ENCODE measurements at regions not wholly inside any gene's neighbourhood (a gene's known extent, or its start where the extent isn't known, plus 50 kb on each side); places are given as distances from the start of the nearest gene placed in this dataset.

DNA sequence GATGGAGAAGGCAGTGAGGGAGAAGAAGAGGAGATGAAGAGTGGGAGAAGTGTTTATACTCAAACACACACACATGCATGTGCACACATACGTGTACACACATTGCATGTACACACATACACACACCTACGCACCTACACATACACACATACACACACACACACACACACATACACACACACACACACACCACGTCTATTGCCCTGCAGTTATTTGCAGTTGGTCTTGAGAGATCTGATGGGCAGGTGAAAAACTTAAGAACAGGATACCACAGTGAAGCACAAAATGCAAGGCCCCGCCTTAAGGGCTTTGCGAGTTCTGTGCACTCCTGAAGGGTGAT is 190.2 kb downstream of the MYCN start (continued):
- TF ChIP-seq, protein P1, sequence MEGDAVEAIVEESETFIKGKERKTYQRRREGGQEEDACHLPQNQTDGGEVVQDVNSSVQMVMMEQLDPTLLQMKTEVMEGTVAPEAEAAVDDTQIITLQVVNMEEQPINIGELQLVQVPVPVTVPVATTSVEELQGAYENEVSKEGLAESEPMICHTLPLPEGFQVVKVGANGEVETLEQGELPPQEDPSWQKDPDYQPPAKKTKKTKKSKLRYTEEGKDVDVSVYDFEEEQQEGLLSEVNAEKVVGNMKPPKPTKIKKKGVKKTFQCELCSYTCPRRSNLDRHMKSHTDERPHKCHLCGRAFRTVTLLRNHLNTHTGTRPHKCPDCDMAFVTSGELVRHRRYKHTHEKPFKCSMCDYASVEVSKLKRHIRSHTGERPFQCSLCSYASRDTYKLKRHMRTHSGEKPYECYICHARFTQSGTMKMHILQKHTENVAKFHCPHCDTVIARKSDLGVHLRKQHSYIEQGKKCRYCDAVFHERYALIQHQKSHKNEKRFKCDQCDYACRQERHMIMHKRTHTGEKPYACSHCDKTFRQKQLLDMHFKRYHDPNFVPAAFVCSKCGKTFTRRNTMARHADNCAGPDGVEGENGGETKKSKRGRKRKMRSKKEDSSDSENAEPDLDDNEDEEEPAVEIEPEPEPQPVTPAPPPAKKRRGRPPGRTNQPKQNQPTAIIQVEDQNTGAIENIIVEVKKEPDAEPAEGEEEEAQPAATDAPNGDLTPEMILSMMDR (IDR thresholded peaks at IDR 0.05): no peak
- no peak for TF ChIP-seq MEF2A (IDR thresholded peaks at IDR 0.05; ENCODE audit: borderline replicate concordance, low read depth)
- TF ChIP-seq TEAD4 (IDR thresholded peaks at IDR 0.05; ENCODE audit: borderline replicate concordance, insufficient read depth): no peak

DNA sequence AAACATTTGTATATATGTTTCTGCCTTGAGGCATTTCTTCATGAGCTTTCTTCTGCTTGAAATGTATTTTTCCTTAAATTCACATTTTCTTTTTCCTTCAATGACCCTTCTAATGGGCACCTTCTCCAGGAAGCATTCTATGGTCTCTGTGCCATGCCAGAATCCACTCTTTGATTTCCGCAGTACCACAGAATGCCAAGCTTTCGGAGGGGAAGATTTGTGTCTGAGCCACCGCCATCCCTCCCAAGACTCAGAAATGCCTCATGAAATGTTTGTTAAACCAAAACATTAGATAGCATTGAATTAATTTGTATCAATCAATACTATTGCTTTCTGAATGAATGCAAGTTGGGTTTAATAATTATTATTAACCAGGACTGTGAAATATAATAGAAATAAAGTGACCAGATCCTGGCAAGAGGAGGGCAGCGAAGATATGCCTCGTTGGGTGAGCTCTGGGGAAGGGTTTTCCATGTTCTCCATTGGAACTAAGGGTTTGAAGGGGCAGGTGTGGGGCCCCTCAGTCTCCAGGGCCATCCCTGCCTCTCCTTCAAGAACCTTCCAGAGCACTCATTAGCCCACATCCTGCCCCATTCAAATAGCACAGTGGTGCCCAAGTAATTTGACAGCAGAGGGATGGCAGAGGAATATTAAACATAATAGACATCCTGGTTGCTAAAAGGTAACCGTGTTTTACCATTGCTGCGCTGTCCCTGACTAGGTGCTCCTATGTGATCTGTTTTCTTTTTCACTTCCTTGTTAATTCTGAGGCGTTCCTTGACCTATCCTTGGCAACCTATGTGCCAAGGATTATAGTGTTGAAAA is 189.6 kb downstream of the MYCN start:
- DNase-seq: no peak
- H3K4me1 ChIP-seq (ENCODE audit: control insufficient read depth in 1 of 2, insufficient read depth in 2 of 2, low read depth in 1 of 2, low read length in 1 of 2): peaks cover 0 to 7% of the 10 kb centered on the region in 2 experiments; a peak in 1 of 4 replicates
- H3K4me3 ChIP-seq (ENCODE audit: low read depth in 2 of 2, low read length in 1 of 2): no peak overlapping the region
- no peak overlapping the region for H3K27ac ChIP-seq (ENCODE audit: low read depth in 2 of 2, low read length in 1 of 2)
- no peak overlapping the region for H2AFZ ChIP-seq (ENCODE audit: low read depth)
- H3K79me2 ChIP-seq (ENCODE audit: insufficient read depth): no peaks in the 10 kb centered on the region
- no peaks in the 10 kb centered on the region for H3F3A ChIP-seq (replicated peaks; ENCODE audit: insufficient read depth)
- no peaks in the 10 kb centered on the region for H3K9me2 ChIP-seq
- H3K27me3 ChIP-seq (ENCODE audit: insufficient read depth): no peaks in the 10 kb centered on the region
- ChIA-PET POLR2A (no interaction called here), CTCF (interaction anchor here (1.9 kb wide), 1 partner anchor 10 kb away, joined by 5 read pairs; no protein-coding TSS in a partner anchor)
- no peaks in the 10 kb centered on the region for H4K20me1 ChIP-seq (ENCODE audit: insufficient read depth)
- no peak overlapping the region for H3K4me2 ChIP-seq
- H3K9me3 ChIP-seq: no peaks in the 10 kb centered on the region
- TF ChIP-seq CHD2 (IDR thresholded peaks at IDR 0.05; ENCODE audit: low read length, partially characterized antibody): no peak
- H3K9ac ChIP-seq: no peak overlapping the region
- WGBS (ENCODE audit: low lambda C conversion rate): 30% methylated on average over 8 of the region's 8 CpGs
- H3K36me3 ChIP-seq (replicated peaks in 1 of 2; ENCODE audit: control insufficient read depth in 1 of 2, insufficient read depth in 2 of 2, low read length in 1 of 2): no peaks in the 10 kb centered on the region

DNA sequence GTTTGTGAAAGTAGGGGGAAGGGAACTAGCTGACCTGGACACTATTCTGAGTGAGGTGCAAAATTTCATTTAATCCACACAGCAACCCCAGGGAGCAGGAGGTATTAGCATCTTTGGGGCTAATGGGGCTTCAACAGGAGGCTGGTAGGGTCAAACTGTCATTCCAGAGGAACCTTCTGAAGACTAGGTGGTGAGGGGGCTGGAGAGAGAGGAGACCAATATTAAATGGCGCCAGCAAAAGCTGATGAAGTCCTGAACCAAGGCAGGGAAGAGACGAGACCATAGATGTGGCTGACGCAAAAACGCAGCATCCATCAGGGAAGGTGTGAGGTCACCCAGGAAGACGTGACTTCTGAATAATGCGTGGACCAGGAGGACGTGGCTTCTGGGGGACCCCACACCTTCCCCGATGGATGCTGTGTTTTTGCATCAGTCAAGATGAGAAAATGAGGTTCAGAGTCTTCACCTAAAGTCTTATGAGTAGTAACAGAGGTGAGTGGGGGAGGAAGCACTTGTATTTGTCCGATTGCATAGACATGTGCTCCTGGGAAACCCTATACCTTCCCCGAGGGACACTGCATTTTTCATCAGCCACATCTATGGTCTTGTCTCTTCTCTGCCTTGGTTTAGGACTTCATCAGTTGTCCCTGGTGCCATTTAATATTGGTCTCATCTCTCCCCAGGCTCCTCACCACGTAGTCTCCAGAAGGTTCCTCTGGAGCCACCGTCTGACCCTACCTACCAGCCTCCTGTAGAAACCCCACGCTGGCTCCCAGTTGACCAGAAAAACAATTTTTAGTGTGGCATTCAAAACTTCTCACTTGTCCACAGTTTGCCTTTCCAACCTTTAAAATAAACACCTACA is 188.6 kb downstream of the MYCN start:
- DNase-seq: no peak
- H3K4me2 ChIP-seq: no peak overlapping the region
- no peak overlapping the region for H2AFZ ChIP-seq (ENCODE audit: low read depth)
- CTCF ChIA-PET: interaction anchor here (1.9 kb wide), 1 partner anchor 11 kb away, joined by 5 read pairs; no protein-coding TSS in a partner anchor
- no peaks in the 10 kb centered on the region for H3K36me3 ChIP-seq (replicated peaks in 1 of 2; ENCODE audit: control insufficient read depth in 1 of 2, insufficient read depth in 2 of 2, low read length in 1 of 2)
- H3K4me1 ChIP-seq (ENCODE audit: control insufficient read depth in 1 of 2, insufficient read depth in 2 of 2, low read depth in 1 of 2, low read length in 1 of 2): peaks cover 0 to 11% of the 10 kb centered on the region in 2 experiments; a peak in 1 of 4 replicates
- H4K20me1 ChIP-seq (ENCODE audit: insufficient read depth): no peaks in the 10 kb centered on the region
- no peak overlapping the region for H3K27ac ChIP-seq (ENCODE audit: low read depth in 2 of 2, low read length in 1 of 2)
- no peaks in the 10 kb centered on the region for H3K9me2 ChIP-seq
- no peak overlapping the region for H3K9ac ChIP-seq
- H3K4me3 ChIP-seq (ENCODE audit: low read depth in 2 of 2, low read length in 1 of 2): no peak overlapping the region
- H3K9me3 ChIP-seq: no peaks in the 10 kb centered on the region
- POLR2A ChIA-PET: no interaction called here
- no peaks in the 10 kb centered on the region for H3K79me2 ChIP-seq (ENCODE audit: insufficient read depth)
- no peaks in the 10 kb centered on the region for H3K27me3 ChIP-seq (ENCODE audit: insufficient read depth)
- H3F3A ChIP-seq (replicated peaks; ENCODE audit: insufficient read depth): no peaks in the 10 kb centered on the region
- 27% methylated on average over 11 of the region's 13 CpGs for WGBS (ENCODE audit: low lambda C conversion rate)
- TF ChIP-seq JUND (IDR thresholded peaks at IDR 0.05): no peak
- TF ChIP-seq RCOR1 (IDR thresholded peaks at IDR 0.05; ENCODE audit: low read length): no peak
- TF ChIP-seq MXI1 (IDR thresholded peaks at IDR 0.05; ENCODE audit: low read depth, low read length): no peak
- no peak for TF ChIP-seq MEF2A (IDR thresholded peaks at IDR 0.05; ENCODE audit: borderline replicate concordance, low read depth)
- TF ChIP-seq SIN3A (IDR thresholded peaks at IDR 0.05; ENCODE audit: borderline replicate concordance, low read depth, low read length): no peak
- no peak for TF ChIP-seq RAD21 (IDR thresholded peaks at IDR 0.05; ENCODE audit: low read length)
- no peak for TF ChIP-seq EP300 (IDR thresholded peaks at IDR 0.05; ENCODE audit: borderline replicate concordance in 1 of 2, low read depth in 1 of 2, low read length in 1 of 2)
- TF ChIP-seq, protein P2, sequence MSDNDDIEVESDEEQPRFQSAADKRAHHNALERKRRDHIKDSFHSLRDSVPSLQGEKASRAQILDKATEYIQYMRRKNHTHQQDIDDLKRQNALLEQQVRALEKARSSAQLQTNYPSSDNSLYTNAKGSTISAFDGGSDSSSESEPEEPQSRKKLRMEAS (IDR thresholded peaks at IDR 0.05; ENCODE audit: low read depth): no peak
- TF ChIP-seq ELF1 (IDR thresholded peaks at IDR 0.05): no peak
- TF ChIP-seq FOXM1 (IDR thresholded peaks at IDR 0.05; ENCODE audit: low read depth): no peak
- no peak for TF ChIP-seq TAF1 (IDR thresholded peaks at IDR 0.05; ENCODE audit: borderline replicate concordance, low read depth, low read length)
- TF ChIP-seq, protein P3, sequence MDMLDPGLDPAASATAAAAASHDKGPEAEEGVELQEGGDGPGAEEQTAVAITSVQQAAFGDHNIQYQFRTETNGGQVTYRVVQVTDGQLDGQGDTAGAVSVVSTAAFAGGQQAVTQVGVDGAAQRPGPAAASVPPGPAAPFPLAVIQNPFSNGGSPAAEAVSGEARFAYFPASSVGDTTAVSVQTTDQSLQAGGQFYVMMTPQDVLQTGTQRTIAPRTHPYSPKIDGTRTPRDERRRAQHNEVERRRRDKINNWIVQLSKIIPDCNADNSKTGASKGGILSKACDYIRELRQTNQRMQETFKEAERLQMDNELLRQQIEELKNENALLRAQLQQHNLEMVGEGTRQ (IDR thresholded peaks at IDR 0.05; ENCODE audit: borderline replicate concordance, low read depth, low read length): no peak
- TF ChIP-seq, protein P4, sequence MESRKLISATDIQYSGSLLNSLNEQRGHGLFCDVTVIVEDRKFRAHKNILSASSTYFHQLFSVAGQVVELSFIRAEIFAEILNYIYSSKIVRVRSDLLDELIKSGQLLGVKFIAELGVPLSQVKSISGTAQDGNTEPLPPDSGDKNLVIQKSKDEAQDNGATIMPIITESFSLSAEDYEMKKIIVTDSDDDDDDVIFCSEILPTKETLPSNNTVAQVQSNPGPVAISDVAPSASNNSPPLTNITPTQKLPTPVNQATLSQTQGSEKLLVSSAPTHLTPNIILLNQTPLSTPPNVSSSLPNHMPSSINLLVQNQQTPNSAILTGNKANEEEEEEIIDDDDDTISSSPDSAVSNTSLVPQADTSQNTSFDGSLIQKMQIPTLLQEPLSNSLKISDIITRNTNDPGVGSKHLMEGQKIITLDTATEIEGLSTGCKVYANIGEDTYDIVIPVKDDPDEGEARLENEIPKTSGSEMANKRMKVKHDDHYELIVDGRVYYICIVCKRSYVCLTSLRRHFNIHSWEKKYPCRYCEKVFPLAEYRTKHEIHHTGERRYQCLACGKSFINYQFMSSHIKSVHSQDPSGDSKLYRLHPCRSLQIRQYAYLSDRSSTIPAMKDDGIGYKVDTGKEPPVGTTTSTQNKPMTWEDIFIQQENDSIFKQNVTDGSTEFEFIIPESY (IDR thresholded peaks at IDR 0.05; ENCODE audit: borderline replicate concordance, low read depth): no peak
- TF ChIP-seq, protein P5, sequence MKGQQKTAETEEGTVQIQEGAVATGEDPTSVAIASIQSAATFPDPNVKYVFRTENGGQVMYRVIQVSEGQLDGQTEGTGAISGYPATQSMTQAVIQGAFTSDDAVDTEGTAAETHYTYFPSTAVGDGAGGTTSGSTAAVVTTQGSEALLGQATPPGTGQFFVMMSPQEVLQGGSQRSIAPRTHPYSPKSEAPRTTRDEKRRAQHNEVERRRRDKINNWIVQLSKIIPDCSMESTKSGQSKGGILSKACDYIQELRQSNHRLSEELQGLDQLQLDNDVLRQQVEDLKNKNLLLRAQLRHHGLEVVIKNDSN (IDR thresholded peaks at IDR 0.05; ENCODE audit: borderline replicate concordance, low read depth): no peak
- TF ChIP-seq TCF12 (IDR thresholded peaks at IDR 0.05): no peak
